ENCODE measurements at regions not wholly inside any gene's neighbourhood (a gene's known extent, or its start where the extent isn't known, plus 50 kb on each side); places are given as distances from the start of the nearest gene placed in this dataset.

- no peak for DNase-seq (ENCODE audit: low read depth, low spot score)
- H3K4me3 ChIP-seq (ENCODE audit: low read length): no peak overlapping the region
Measured at GRCh38 chr14:39912192-39913100, 480.2 kb upstream of the FBXO33 start.

GRCh38 chr14:39897657-39898056 lies 465.4 kb upstream of the FBXO33 start:
- H3K4me3 ChIP-seq (ENCODE audit: low read length): no peak overlapping the region
- no peak for DNase-seq (ENCODE audit: low read depth, low spot score)

GRCh38 chr14:39890026-39890425 lies 457.8 kb upstream of the FBXO33 start:
- no peak for DNase-seq (ENCODE audit: low read depth, low spot score)
- H3K4me3 ChIP-seq (ENCODE audit: low read length): no peak overlapping the region

GRCh38 chr14:39884091-39884490 lies 451.9 kb upstream of the FBXO33 start:
- no peak overlapping the region for H3K4me3 ChIP-seq (ENCODE audit: low read length)
- DNase-seq (ENCODE audit: low read depth, low spot score): no peak

GRCh38 chr14:39880965-39881364 lies 448.7 kb upstream of the FBXO33 start:
- DNase-seq (ENCODE audit: low read depth, low spot score): no peak
- H3K4me3 ChIP-seq (ENCODE audit: low read length): no peak overlapping the region

GRCh38 chr14:39880106-39880695 lies 448.0 kb upstream of the FBXO33 start:
- no peak for DNase-seq (ENCODE audit: low read depth, low spot score)
- H3K4me3 ChIP-seq (ENCODE audit: low read length): no peak overlapping the region

GRCh38 chr14:39877577-39878190 lies 445.5 kb upstream of the FBXO33 start:
- no peak for DNase-seq (ENCODE audit: low read depth, low spot score)

GRCh38 chr14:39876916-39877315 lies 444.7 kb upstream of the FBXO33 start:
- no peak overlapping the region for H3K4me3 ChIP-seq (ENCODE audit: low read length)
- DNase-seq (ENCODE audit: low read depth, low spot score): no peak

More at GRCh38 chr14:39877577-39878190, 445.5 kb upstream of the FBXO33 start:
- no peak overlapping the region for H3K4me3 ChIP-seq (ENCODE audit: low read length)

- H3K4me3 ChIP-seq (ENCODE audit: low read length): no peak overlapping the region
Measured at GRCh38 chr14:39875028-39875427, 442.8 kb upstream of the FBXO33 start.

GRCh38 chr14:39873791-39874190 lies 441.6 kb upstream of the FBXO33 start:
- DNase-seq (ENCODE audit: low read depth, low spot score): no peak
- H3K4me3 ChIP-seq (ENCODE audit: low read length): no peak overlapping the region

More at GRCh38 chr14:39875028-39875427, 442.8 kb upstream of the FBXO33 start:
- no peak for DNase-seq (ENCODE audit: low read depth, low spot score)

- no peak overlapping the region for H3K4me3 ChIP-seq (ENCODE audit: low read length)
- no peak for DNase-seq (ENCODE audit: low read depth, low spot score)
Measured at GRCh38 chr14:39868949-39869348, 436.7 kb upstream of the FBXO33 start.

GRCh38 chr14:39868251-39868650 lies 436.0 kb upstream of the FBXO33 start:
- DNase-seq (ENCODE audit: low read depth, low spot score): no peak
- no peak overlapping the region for H3K4me3 ChIP-seq (ENCODE audit: low read length)

- DNase-seq (ENCODE audit: low read depth, low spot score): no peak
- H3K4me3 ChIP-seq (ENCODE audit: low read length): no peak overlapping the region
Measured at GRCh38 chr14:39863441-39863840, 431.2 kb upstream of the FBXO33 start.

GRCh38 chr14:39861696-39862095 lies 429.5 kb upstream of the FBXO33 start:
- no peak for DNase-seq (ENCODE audit: low read depth, low spot score)
- no peak overlapping the region for H3K4me3 ChIP-seq (ENCODE audit: low read length)

GRCh38 chr14:39861229-39861600 lies 429.0 kb upstream of the FBXO33 start:
- no peak for DNase-seq (ENCODE audit: low read depth, low spot score)
- H3K4me3 ChIP-seq (ENCODE audit: low read length): no peak overlapping the region

- H3K4me3 ChIP-seq (ENCODE audit: low read length): no peak overlapping the region
- no peak for DNase-seq (ENCODE audit: low read depth, low spot score)
Measured at GRCh38 chr14:39860596-39861228, 428.5 kb upstream of the FBXO33 start.

GRCh38 chr14:39859314-39859713 lies 427.1 kb upstream of the FBXO33 start:
- no peak for DNase-seq (ENCODE audit: low read depth, low spot score)
- H3K4me3 ChIP-seq (ENCODE audit: low read length): no peak overlapping the region

GRCh38 chr14:39857376-39858055 lies 425.3 kb upstream of the FBXO33 start:
- no peak overlapping the region for H3K4me3 ChIP-seq (ENCODE audit: low read length)
- no peak for DNase-seq (ENCODE audit: low read depth, low spot score)

- DNase-seq (ENCODE audit: low read depth, low spot score): no peak
- H3K4me3 ChIP-seq (ENCODE audit: low read length): no peak overlapping the region
Measured at GRCh38 chr14:39853441-39853840, 421.2 kb upstream of the FBXO33 start.
